Retinal pigment epithelial cell (primary cell): ENCODE measurements at regions not wholly inside any gene's neighbourhood (a gene's known extent, or its start where the extent isn't known, plus 50 kb on each side); places are given as distances from the start of the nearest gene placed in this dataset.

Experiments used
- DNase-seq: peaks from one replicate; pipeline ENCODE4 v3.0.0-alpha.2; 2010; ENCODE audit warnings: low read depth
- H3K4me3 ChIP-seq: 2 replicates; pipeline ENCODE4 v1.5.1; 2011; ENCODE audit warnings: mild to moderate bottlenecking, low read length, control low read depth, moderate library complexity
- TF ChIP-seq, protein P1 (sequence below): conservative IDR thresholded peaks from 2 replicates; pipeline ENCODE4 v1.5.1; 2011; ENCODE audit warnings: low read depth, low read length, control low read depth, inconsistent platforms

DNA sequence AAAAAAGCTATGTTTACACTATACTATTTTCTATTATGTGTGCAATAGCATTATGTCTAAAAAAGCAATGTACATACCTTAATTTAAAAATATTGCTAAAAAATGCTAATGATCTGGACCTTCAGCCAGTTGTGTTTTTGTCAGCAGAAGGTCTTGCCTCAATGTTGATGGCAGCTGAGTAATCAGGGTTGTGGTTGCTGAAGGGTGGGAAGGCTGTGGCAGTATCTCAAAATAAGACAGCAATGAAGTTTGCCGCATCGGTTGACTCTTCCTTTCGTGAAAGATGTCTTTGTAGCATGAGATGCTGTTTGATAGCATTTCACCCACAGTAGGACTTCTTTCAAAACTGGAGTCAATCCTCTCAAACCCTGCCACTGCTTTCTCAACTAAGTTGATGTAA is 134.7 kb upstream of the CDYL start:
- TF ChIP-seq, protein P1, sequence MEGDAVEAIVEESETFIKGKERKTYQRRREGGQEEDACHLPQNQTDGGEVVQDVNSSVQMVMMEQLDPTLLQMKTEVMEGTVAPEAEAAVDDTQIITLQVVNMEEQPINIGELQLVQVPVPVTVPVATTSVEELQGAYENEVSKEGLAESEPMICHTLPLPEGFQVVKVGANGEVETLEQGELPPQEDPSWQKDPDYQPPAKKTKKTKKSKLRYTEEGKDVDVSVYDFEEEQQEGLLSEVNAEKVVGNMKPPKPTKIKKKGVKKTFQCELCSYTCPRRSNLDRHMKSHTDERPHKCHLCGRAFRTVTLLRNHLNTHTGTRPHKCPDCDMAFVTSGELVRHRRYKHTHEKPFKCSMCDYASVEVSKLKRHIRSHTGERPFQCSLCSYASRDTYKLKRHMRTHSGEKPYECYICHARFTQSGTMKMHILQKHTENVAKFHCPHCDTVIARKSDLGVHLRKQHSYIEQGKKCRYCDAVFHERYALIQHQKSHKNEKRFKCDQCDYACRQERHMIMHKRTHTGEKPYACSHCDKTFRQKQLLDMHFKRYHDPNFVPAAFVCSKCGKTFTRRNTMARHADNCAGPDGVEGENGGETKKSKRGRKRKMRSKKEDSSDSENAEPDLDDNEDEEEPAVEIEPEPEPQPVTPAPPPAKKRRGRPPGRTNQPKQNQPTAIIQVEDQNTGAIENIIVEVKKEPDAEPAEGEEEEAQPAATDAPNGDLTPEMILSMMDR, result no peak
- DNase-seq, result no peak
- H3K4me3 ChIP-seq, result no peak overlapping the region

DNA sequence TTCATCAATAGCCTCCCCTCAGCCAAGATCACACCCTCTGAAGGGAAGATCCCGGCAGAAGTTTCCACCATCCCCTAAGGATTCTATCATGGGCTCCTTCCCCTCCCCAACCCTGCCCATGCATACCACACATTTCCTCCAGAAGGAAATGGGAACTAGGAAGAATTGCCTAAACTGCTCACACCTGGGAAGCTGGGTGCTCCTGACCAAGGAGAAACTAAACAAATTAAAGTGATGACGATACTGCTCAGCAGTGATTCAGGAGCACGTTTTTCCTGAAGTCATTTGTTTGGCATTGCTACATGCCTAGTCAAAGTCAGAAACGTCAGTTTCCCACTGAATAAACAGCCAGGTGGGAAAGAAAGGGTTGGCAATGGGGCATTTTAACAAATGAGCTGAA is 136.1 kb upstream of the CDYL start:
- H3K4me3 ChIP-seq, result no peak overlapping the region
- DNase-seq, result no peak
- TF ChIP-seq, protein P1, result no peak

DNA sequence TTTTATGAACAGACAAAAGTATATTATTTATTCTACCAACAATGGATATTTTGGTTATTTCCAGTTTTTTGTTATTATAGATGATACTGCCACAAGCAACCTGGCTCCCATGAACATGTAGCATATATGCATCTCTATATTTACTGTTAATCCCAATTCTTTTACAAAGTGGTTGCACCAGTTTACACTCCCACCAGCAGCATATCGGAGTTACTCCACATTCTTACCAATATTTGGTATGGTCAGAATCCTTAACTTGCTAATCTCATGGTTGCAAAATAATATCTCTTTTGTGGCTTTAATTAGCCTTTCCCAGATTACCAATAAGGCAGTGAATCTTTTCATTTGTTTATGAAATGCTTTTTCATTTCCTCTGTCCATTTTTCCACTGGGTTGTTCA is 137.6 kb upstream of the CDYL start:
- H3K4me3 ChIP-seq, result no peak overlapping the region
- TF ChIP-seq, protein P1, result no peak
- no peak for DNase-seq

DNA sequence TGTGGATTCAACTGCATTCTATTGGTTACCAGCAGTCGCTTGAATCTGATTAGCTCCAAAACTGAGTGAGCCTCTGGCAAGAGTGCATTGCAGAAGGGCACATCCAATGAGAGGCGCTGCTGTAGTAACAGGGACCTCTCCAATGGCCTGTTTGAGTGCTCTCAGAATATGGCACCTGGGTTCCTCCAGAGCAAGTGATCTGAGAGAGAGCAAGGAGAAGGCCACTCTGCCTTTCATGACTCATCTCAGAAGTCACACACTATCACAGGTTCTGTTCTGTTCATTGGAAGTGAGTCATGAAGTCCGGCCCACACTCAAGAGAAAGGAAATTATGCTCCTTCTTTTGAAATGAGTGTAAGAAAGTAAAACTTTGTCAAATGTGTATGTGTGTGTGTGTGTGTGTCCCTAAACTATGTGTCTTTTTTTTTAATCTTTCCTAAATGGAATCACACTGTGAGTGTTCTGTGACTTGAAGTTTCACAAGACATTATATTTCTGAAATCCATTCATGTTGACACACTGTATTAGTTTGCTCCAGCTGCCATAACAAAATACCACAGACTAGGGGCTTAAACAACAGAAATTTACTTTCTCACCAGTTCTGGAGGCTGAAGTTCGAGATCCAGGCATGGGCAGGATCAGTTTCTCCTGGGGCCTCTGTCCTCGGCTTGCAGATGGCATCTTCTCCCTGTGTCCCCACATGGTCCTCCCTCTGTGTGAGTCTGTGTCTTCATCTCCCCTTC is 138.3 kb upstream of the CDYL start:
- H3K4me3 ChIP-seq, result no peak overlapping the region
- TF ChIP-seq, protein P1, result no peak
- DNase-seq, result no peak

DNA sequence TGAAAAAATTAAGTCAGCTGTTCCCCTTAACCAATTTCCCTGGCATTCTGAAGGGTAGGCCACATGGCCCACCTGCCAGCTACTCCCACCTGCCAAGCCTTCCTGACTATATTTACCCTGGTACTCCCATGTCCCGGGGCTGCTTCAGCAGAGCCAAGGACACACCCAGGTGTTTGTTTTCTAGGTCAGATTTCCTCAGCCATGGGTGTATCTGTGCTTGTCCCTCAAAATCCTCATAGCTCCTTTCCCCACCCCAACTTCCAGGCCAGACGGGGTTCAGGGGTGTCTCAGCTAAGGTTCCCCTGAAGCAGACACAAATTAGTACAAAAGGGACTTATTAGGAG is 139.4 kb upstream of the CDYL start:
- H3K4me3 ChIP-seq, result no peak overlapping the region
- DNase-seq, result no peak
- TF ChIP-seq, protein P1, result no peak

DNA sequence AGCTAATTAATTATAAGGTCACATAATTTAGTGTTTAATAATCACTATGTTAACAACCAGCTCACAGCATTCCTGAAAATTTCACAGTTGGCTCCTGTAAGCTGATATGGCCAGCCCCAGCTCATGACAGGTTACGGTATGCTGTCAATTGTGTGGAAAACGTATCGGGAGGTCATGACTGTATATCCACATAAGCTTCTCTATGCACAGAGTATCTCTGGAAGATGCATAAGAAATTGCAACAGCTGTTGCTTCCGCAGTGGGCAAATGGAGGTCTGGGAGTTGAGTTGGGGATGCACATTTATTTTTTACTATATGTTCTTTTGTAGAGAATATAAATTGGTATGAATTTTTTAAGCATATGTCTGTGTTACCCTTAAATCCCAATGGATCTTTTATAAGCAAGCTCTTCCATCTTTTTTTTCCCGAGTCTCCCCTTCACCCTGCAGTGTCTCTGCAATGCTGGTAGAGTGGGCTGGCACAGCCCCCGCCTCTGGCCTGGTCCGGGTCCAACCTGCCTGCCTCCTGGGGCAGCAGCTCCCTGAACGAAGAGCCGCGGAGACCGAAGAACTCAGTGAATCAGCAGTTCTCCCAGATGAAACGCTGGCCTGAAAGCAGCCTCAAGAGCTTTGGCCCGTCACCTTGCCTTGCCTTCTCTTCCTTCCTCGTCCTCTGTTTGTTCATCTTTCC is 139.9 kb upstream of the CDYL start:
- no peak for DNase-seq
- TF ChIP-seq, protein P1, result no peak
- H3K4me3 ChIP-seq, result no peak overlapping the region

DNA sequence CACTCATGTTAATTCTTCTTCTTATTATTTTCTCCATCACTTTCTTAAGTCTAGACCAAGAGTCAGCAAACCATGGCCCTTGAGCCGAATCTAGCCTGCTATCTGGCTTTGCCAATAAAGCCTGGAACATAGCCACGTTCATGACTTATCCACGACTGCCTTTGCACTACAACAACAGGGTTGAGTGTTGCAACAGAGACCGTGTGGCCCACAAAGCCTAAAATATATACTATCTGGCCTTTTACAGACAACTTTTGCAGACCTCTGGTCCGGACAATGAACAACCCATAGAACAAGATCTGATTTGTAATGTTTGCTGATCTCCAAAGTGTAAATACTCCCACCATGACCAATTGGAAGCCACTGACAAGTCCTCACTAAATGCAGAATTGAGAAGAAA is 140.5 kb upstream of the CDYL start:
- H3K4me3 ChIP-seq, result no peak overlapping the region
- TF ChIP-seq, protein P1, result no peak
- DNase-seq, result no peak
